ENCODE measurements at regions not wholly inside any gene's neighbourhood (a gene's known extent, or its start where the extent isn't known, plus 50 kb on each side); places are given as distances from the start of the nearest gene placed in this dataset.

- 29 to 34% (median 33%) methylated on average over 3 of the region's 3 CpGs for WGBS, 3 donors
- no peaks in the 10 kb centered on the region for H3K36me3 ChIP-seq (ENCODE audit: control insufficient read depth in 3 of 3, insufficient read depth in 2 of 3, low read depth in 1 of 3, low read length in 3 of 3)
- H3K4me1 ChIP-seq (ENCODE audit: control insufficient read depth in 3 of 3, insufficient read depth in 2 of 3, low read depth in 1 of 3, low read length in 2 of 3): no peaks in the 10 kb centered on the region
- H3K4me3 ChIP-seq (ENCODE audit: low read depth in 1 of 3, low read length in 3 of 3): no peak overlapping the region
- no peak for DNase-seq
- H3K27ac ChIP-seq (ENCODE audit: low read depth in 1 of 3, low read length in 2 of 3): no peak overlapping the region
- no peaks in the 10 kb centered on the region for H3K27me3 ChIP-seq (ENCODE audit: control insufficient read depth in 3 of 3, insufficient read depth in 3 of 3, low read length in 3 of 3)
- no peak for FAIRE-seq
- H3K9me3 ChIP-seq (ENCODE audit: control insufficient read depth in 2 of 2, insufficient read depth in 1 of 2, low read depth in 1 of 2, low read length in 1 of 2): no peaks in the 10 kb centered on the region
Measured at GRCh38 chr15:26132811-26133210, 269.7 kb upstream of the ATP10A start.

- no peaks in the 10 kb centered on the region for H3K36me3 ChIP-seq (ENCODE audit: control insufficient read depth in 3 of 3, insufficient read depth in 2 of 3, low read depth in 1 of 3, low read length in 3 of 3)
- DNase-seq (no peak), FAIRE-seq (no peak)
- no peak overlapping the region for H3K4me3 ChIP-seq (ENCODE audit: low read depth in 1 of 3, low read length in 3 of 3)
- no peak overlapping the region for H3K27ac ChIP-seq (ENCODE audit: low read depth in 1 of 3, low read length in 2 of 3)
- no peaks in the 10 kb centered on the region for H3K27me3 ChIP-seq (ENCODE audit: control insufficient read depth in 3 of 3, insufficient read depth in 3 of 3, low read length in 3 of 3)
- H3K9me3 ChIP-seq (ENCODE audit: control insufficient read depth in 2 of 2, insufficient read depth in 1 of 2, low read depth in 1 of 2, low read length in 1 of 2): peaks cover 0 to 2% of the 10 kb centered on the region in 2 donors
- no peaks in the 10 kb centered on the region for H3K4me1 ChIP-seq (ENCODE audit: control insufficient read depth in 3 of 3, insufficient read depth in 2 of 3, low read depth in 1 of 3, low read length in 2 of 3)
- 37 to 44% (median 37%) methylated on average over 5 of the region's 5 CpGs for WGBS, 3 donors
Measured at GRCh38 chr15:26129852-26130251, 266.7 kb upstream of the ATP10A start.

- Histone ChIP-seq H3K27me3 (ENCODE audit: control insufficient read depth in 3 of 3, insufficient read depth in 3 of 3, low read length in 3 of 3) (no peaks in the 10 kb centered on the region), H3K36me3 (ENCODE audit: control insufficient read depth in 3 of 3, insufficient read depth in 2 of 3, low read depth in 1 of 3, low read length in 3 of 3) (no peaks in the 10 kb centered on the region), H3K4me1 (ENCODE audit: control insufficient read depth in 3 of 3, insufficient read depth in 2 of 3, low read depth in 1 of 3, low read length in 2 of 3) (no peaks in the 10 kb centered on the region), H3K27ac (ENCODE audit: low read depth in 1 of 3, low read length in 2 of 3) (no peak overlapping the region), H3K9me3 (ENCODE audit: control insufficient read depth in 2 of 2, insufficient read depth in 1 of 2, low read depth in 1 of 2, low read length in 1 of 2) (peaks cover 0 to 2% of the 10 kb centered on the region in 2 donors), H3K4me3 (ENCODE audit: low read depth in 1 of 3, low read length in 3 of 3) (no peak overlapping the region)
- FAIRE-seq: no peak
- no peak for DNase-seq
- WGBS, 3 donors: 73 to 81% (median 80%) methylated on average over 7 of the region's 7 CpGs
Measured at GRCh38 chr15:26128611-26129140, 265.5 kb upstream of the ATP10A start.

GRCh38 chr15:26126819-26127387, 263.8 kb upstream of the ATP10A start:
- Histone ChIP-seq H3K36me3 (ENCODE audit: control insufficient read depth in 3 of 3, insufficient read depth in 2 of 3, low read depth in 1 of 3, low read length in 3 of 3) (no peaks in the 10 kb centered on the region), H3K27ac (ENCODE audit: low read depth in 1 of 3, low read length in 2 of 3) (no peak overlapping the region), H3K4me3 (ENCODE audit: low read depth in 1 of 3, low read length in 3 of 3) (no peak overlapping the region), H3K4me1 (ENCODE audit: control insufficient read depth in 3 of 3, insufficient read depth in 2 of 3, low read depth in 1 of 3, low read length in 2 of 3) (no peaks in the 10 kb centered on the region), H3K27me3 (ENCODE audit: control insufficient read depth in 3 of 3, insufficient read depth in 3 of 3, low read length in 3 of 3) (no peaks in the 10 kb centered on the region), H3K9me3 (ENCODE audit: control insufficient read depth in 2 of 2, insufficient read depth in 1 of 2, low read depth in 1 of 2, low read length in 1 of 2) (peaks cover 0 to 2% of the 10 kb centered on the region in 2 donors)
- FAIRE-seq (no peak), DNase-seq (no peak)
- 74 to 88% (median 75%) methylated on average over 3 of the region's 3 CpGs for WGBS, 3 donors

- Histone ChIP-seq H3K36me3 (ENCODE audit: control insufficient read depth in 3 of 3, insufficient read depth in 2 of 3, low read depth in 1 of 3, low read length in 3 of 3) (no peaks in the 10 kb centered on the region), H3K27ac (ENCODE audit: low read depth in 1 of 3, low read length in 2 of 3) (no peak overlapping the region), H3K9me3 (ENCODE audit: control insufficient read depth in 2 of 2, insufficient read depth in 1 of 2, low read depth in 1 of 2, low read length in 1 of 2) (peaks cover 0 to 2% of the 10 kb centered on the region in 2 donors), H3K27me3 (ENCODE audit: control insufficient read depth in 3 of 3, insufficient read depth in 3 of 3, low read length in 3 of 3) (no peaks in the 10 kb centered on the region), H3K4me1 (ENCODE audit: control insufficient read depth in 3 of 3, insufficient read depth in 2 of 3, low read depth in 1 of 3, low read length in 2 of 3) (no peaks in the 10 kb centered on the region), H3K4me3 (ENCODE audit: low read depth in 1 of 3, low read length in 3 of 3) (no peak overlapping the region)
- FAIRE-seq (no peak), DNase-seq (no peak)
- WGBS, 3 donors: 51 to 68% (median 68%) methylated on average over 6 of the region's 6 CpGs
Measured at GRCh38 chr15:26126070-26126469, 262.9 kb upstream of the ATP10A start.

GRCh38 chr15:26125664-26126063, 262.5 kb upstream of the ATP10A start:
- Histone ChIP-seq H3K36me3 (ENCODE audit: control insufficient read depth in 3 of 3, insufficient read depth in 2 of 3, low read depth in 1 of 3, low read length in 3 of 3) (no peaks in the 10 kb centered on the region), H3K4me3 (ENCODE audit: low read depth in 1 of 3, low read length in 3 of 3) (no peak overlapping the region), H3K27ac (ENCODE audit: low read depth in 1 of 3, low read length in 2 of 3) (no peak overlapping the region), H3K9me3 (ENCODE audit: control insufficient read depth in 2 of 2, insufficient read depth in 1 of 2, low read depth in 1 of 2, low read length in 1 of 2) (peaks cover 0 to 2% of the 10 kb centered on the region in 2 donors), H3K4me1 (ENCODE audit: control insufficient read depth in 3 of 3, insufficient read depth in 2 of 3, low read depth in 1 of 3, low read length in 2 of 3) (no peaks in the 10 kb centered on the region), H3K27me3 (ENCODE audit: control insufficient read depth in 3 of 3, insufficient read depth in 3 of 3, low read length in 3 of 3) (no peaks in the 10 kb centered on the region)
- no peak for DNase-seq
- no peak for FAIRE-seq
- 83 to 89% (median 86%) methylated on average over 12 of the region's 12 CpGs for WGBS, 3 donors

GRCh38 chr15:26119322-26119721, 256.2 kb upstream of the ATP10A start:
- no peak overlapping the region for H3K4me3 ChIP-seq (ENCODE audit: low read depth in 1 of 3, low read length in 3 of 3)
- H3K27ac ChIP-seq (ENCODE audit: low read depth in 1 of 3, low read length in 2 of 3): no peak overlapping the region
- DNase-seq (no peak), FAIRE-seq (no peak)
- H3K36me3 ChIP-seq (ENCODE audit: control insufficient read depth in 3 of 3, insufficient read depth in 2 of 3, low read depth in 1 of 3, low read length in 3 of 3): no peaks in the 10 kb centered on the region
- H3K27me3 ChIP-seq (ENCODE audit: control insufficient read depth in 3 of 3, insufficient read depth in 3 of 3, low read length in 3 of 3): no peaks in the 10 kb centered on the region
- WGBS, 3 donors: 86 to 89% (median 88%) methylated on average over 6 of the region's 6 CpGs
- no peaks in the 10 kb centered on the region for H3K4me1 ChIP-seq (ENCODE audit: control insufficient read depth in 3 of 3, insufficient read depth in 2 of 3, low read depth in 1 of 3, low read length in 2 of 3)
- no peaks in the 10 kb centered on the region for H3K9me3 ChIP-seq (ENCODE audit: control insufficient read depth in 2 of 2, insufficient read depth in 1 of 2, low read depth in 1 of 2, low read length in 1 of 2)

GRCh38 chr15:26115229-26115943, 252.3 kb upstream of the ATP10A start:
- DNase-seq: no peak
- no peaks in the 10 kb centered on the region for H3K36me3 ChIP-seq (ENCODE audit: control insufficient read depth in 3 of 3, insufficient read depth in 2 of 3, low read depth in 1 of 3, low read length in 3 of 3)
- H3K4me1 ChIP-seq (ENCODE audit: control insufficient read depth in 3 of 3, insufficient read depth in 2 of 3, low read depth in 1 of 3, low read length in 2 of 3): no peaks in the 10 kb centered on the region
- WGBS, 3 donors: 55 to 66% (median 65%) methylated on average over 9 of the region's 9 CpGs
- H3K4me3 ChIP-seq (ENCODE audit: low read depth in 1 of 3, low read length in 3 of 3): no peak overlapping the region
- H3K9me3 ChIP-seq (ENCODE audit: control insufficient read depth in 2 of 2, insufficient read depth in 1 of 2, low read depth in 1 of 2, low read length in 1 of 2): no peaks in the 10 kb centered on the region
- FAIRE-seq: no peak
- H3K27me3 ChIP-seq (ENCODE audit: control insufficient read depth in 3 of 3, insufficient read depth in 3 of 3, low read length in 3 of 3): no peaks in the 10 kb centered on the region
- no peak overlapping the region for H3K27ac ChIP-seq (ENCODE audit: low read depth in 1 of 3, low read length in 2 of 3)

All from small intestine (tissue), 7 donors.